Spleen (tissue), 7 donors: ENCODE measurements at regions not wholly inside any gene's neighbourhood (a gene's known extent, or its start where the extent isn't known, plus 50 kb on each side); places are given as distances from the start of the nearest gene placed in this dataset.

Experiments
- CTCF ChIP-seq, 11 experiments: fragments of 200-600 bp in 7 of 11; fragments of 450-650 bp in 4 of 11; sonication (generic) in 4 of 11; IDR thresholded peaks in 8 of 11; conservative IDR thresholded peaks in 3 of 11; 1 replicate in 7 of 11; 2 replicates in 4 of 11; pipeline versions ENCODE4 v1.4.0 to v1.8.0; 2016 to 2021; ENCODE audit warnings: antibody characterized with exemption in 11 of 11, inconsistent platforms in 4 of 11, mild to moderate bottlenecking in 1 of 11
- POLR2A ChIP-seq, 3 donors: fragments of 450-650 bp; IDR thresholded peaks; one replicate each; pipeline ENCODE4 v1.5.1; 2017; ENCODE audit warnings: antibody characterized with exemption in 3 of 3, mild to moderate bottlenecking in 1 of 3
- POLR2AphosphoS5 ChIP-seq, 3 donors: sonication (generic); formaldehyde crosslinking; IDR thresholded peaks; one replicate each; pipeline ENCODE4 v1.5.1; 2017; ENCODE audit warnings: antibody characterized with exemption in 3 of 3
- donor health status: DM: no; HTN: no; CAD: no; lungs with moderate emphysema.
- donor health status: DM: no; HTN: no; CAD: no.
- donor health status: DM: no; HTN: no; CAD: no.

GRCh38 chr4:26223155-26223554 lies 97.7 kb upstream of the RBPJ start:
- TF ChIP-seq CTCF (IDR thresholded peaks at IDR 0.05 in 8 of 11, conservative IDR thresholded peaks at IDR 0.05 in 3 of 11) (no peak), POLR2A (IDR thresholded peaks at IDR 0.05) (no peak), POLR2AphosphoS5 (IDR thresholded peaks at IDR 0.05) (no peak)
